Fibroblast of mammary gland (primary cell): ENCODE measurements at regions not wholly inside any gene's neighbourhood (a gene's known extent, or its start where the extent isn't known, plus 50 kb on each side); places are given as distances from the start of the nearest gene placed in this dataset.
"Not testable (repeated sequence)": the region's sequence is repeated elsewhere in the genome, so short reads cannot be mapped to it uniquely, and the experiment has no call there.

Source experiments
- DNase-seq: peaks from one replicate; pipeline ENCODE4 v3.0.0-alpha.2; 2010; ENCODE audit warnings: low read depth
- H3K4me3 ChIP-seq: 2 replicates; pipeline ENCODE4 v1.5.1; 2011; ENCODE audit warnings: low read depth, mild to moderate bottlenecking, low read length, moderate library complexity; ENCODE audit not compliant: control insufficient read depth
- TF ChIP-seq, protein P1 (sequence below): conservative IDR thresholded peaks from 2 replicates; pipeline ENCODE4 v1.5.1; 2011; ENCODE audit warnings: low read depth, low read length, inconsistent platforms; ENCODE audit not compliant: control insufficient read depth, insufficient read depth

- H3K4me3 ChIP-seq: no peak overlapping the region
- TF ChIP-seq, protein P1, sequence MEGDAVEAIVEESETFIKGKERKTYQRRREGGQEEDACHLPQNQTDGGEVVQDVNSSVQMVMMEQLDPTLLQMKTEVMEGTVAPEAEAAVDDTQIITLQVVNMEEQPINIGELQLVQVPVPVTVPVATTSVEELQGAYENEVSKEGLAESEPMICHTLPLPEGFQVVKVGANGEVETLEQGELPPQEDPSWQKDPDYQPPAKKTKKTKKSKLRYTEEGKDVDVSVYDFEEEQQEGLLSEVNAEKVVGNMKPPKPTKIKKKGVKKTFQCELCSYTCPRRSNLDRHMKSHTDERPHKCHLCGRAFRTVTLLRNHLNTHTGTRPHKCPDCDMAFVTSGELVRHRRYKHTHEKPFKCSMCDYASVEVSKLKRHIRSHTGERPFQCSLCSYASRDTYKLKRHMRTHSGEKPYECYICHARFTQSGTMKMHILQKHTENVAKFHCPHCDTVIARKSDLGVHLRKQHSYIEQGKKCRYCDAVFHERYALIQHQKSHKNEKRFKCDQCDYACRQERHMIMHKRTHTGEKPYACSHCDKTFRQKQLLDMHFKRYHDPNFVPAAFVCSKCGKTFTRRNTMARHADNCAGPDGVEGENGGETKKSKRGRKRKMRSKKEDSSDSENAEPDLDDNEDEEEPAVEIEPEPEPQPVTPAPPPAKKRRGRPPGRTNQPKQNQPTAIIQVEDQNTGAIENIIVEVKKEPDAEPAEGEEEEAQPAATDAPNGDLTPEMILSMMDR: no peak
- DNase-seq: no peak
These were observed 193.6 kb upstream of the DAB2 start for GRCh38 chr5:39618391-39618790.

GRCh38 chr5:39616131-39616530, 191.4 kb upstream of the DAB2 start:
- TF ChIP-seq, protein P1: no peak
- no peak for DNase-seq
- H3K4me3 ChIP-seq: no peak overlapping the region

DNA sequence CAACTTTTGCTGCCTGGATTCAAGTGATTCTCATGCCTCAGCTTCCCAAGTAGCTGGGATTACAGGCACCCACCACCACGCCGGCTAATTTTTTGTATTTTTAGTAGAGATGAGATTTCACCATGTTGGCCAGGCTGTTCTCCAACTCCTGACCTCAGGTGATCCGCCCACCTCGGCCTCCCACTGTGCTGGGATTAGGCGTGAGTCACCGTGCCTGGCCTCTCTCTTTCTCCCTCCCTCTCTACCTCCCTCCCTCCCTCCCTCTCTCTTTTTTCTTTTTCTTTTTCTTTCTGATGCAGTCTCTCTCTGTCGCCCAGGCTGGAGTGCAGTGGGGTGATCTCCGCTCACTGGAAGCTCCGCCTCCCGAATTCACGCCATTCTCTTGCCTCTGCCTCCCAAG, 186.3 kb upstream of the DAB2 start:
- not testable (repeated sequence) for H3K4me3 ChIP-seq, DNase-seq

DNA sequence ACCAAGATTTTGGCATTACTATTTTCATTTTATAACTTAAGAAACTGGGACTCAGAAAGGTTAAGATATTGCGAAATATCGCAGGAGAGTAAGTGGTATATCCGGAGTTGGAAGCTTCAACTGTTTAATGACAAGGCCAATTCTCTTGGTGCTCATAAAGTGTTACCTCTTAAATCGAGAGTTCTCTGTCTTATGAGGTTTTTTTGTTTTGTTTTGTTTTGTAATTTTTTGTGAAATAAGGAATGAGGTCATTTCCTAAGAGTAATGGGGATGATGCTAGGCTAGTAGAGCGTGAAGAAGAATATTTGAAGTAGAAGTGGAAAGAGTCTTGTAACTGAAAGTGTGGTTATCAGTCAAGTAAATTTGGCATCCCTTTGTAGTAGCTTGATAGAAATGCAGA, 183.2 kb upstream of the DAB2 start:
- DNase-seq: peak; percentile 62
- no peak overlapping the region for H3K4me3 ChIP-seq
- TF ChIP-seq, protein P1: no peak

DNA sequence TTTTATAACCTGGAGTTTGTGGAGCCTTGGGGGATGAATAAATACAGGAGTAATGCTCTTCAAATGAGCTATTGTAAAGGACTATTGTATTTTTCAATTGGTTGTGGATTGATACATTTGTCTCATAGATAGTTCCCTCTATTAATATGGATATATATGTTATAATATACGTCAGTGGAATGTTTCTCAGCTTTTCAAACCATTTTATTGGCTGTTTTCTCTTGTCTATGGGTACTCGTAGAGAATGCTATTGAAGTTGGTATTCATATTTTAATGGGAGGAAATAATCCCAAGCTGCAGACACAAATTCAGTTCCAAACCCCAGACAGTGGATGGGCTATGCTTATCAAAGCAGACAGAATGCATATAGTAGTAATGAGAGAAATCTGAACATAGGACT, 181.8 kb upstream of the DAB2 start:
- TF ChIP-seq, protein P1: no peak
- DNase-seq: no peak
- no peak overlapping the region for H3K4me3 ChIP-seq

- no peak overlapping the region for H3K4me3 ChIP-seq
- peak; percentile 60 for DNase-seq
- TF ChIP-seq, protein P1: no peak
These were observed 181.1 kb upstream of the DAB2 start for GRCh38 chr5:39605588-39606575.

DNA sequence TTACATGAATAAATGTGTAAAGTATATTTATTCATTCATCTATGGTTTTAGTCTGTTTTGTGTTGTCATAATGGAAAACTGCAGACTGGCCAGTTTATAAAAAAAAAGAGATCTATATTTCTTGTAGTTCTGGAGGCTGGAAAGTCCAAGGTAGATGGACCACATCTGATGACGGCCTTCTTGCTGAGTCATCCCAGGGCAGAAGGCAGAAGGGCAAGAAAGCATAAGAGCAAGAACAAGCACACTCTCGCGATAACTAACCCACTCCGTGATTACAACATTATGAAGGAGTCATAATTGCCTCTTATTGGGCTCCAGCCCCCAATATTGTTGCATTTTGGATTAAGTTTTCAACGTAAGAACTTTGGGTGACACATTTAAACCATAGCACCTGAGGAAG, 180.4 kb upstream of the DAB2 start:
- H3K4me3 ChIP-seq: no peak overlapping the region
- TF ChIP-seq, protein P1: no peak
- no peak for DNase-seq
